Hepatocyte (in vitro differentiated cells): ENCODE measurements at regions not wholly inside any gene's neighbourhood (a gene's known extent, or its start where the extent isn't known, plus 50 kb on each side); places are given as distances from the start of the nearest gene placed in this dataset.

Experiments
- EZH2 ChIP-seq: fragments of 200-600 bp; sonication (generic); IDR thresholded peaks from 2 replicates; pipeline ENCODE4 v1.6.1; 2016; ENCODE audit warnings: antibody characterized with exemption, mild to moderate bottlenecking, borderline replicate concordance
- EZH2phosphoT487 ChIP-seq: fragments of 200-600 bp; sonication (generic); IDR thresholded peaks from one replicate; pipeline ENCODE4 v1.6.1; 2018; ENCODE audit warnings: antibody characterized with exemption, mild to moderate bottlenecking, low read depth, moderate library complexity; ENCODE audit not compliant: unreplicated experiment, severe bottlenecking
- TF ChIP-seq, protein P1 (sequence below): fragments of 200-600 bp; sonication (generic); IDR thresholded peaks from 2 replicates; pipeline ENCODE4 v1.5.1; 2016; ENCODE audit warnings: antibody characterized with exemption, mild to moderate bottlenecking; ENCODE audit not compliant: poor library complexity

- TF ChIP-seq, protein P1, sequence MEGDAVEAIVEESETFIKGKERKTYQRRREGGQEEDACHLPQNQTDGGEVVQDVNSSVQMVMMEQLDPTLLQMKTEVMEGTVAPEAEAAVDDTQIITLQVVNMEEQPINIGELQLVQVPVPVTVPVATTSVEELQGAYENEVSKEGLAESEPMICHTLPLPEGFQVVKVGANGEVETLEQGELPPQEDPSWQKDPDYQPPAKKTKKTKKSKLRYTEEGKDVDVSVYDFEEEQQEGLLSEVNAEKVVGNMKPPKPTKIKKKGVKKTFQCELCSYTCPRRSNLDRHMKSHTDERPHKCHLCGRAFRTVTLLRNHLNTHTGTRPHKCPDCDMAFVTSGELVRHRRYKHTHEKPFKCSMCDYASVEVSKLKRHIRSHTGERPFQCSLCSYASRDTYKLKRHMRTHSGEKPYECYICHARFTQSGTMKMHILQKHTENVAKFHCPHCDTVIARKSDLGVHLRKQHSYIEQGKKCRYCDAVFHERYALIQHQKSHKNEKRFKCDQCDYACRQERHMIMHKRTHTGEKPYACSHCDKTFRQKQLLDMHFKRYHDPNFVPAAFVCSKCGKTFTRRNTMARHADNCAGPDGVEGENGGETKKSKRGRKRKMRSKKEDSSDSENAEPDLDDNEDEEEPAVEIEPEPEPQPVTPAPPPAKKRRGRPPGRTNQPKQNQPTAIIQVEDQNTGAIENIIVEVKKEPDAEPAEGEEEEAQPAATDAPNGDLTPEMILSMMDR = no peak
- no peak for TF ChIP-seq EZH2phosphoT487
- no peak for TF ChIP-seq EZH2
These were observed 131.9 kb upstream of the USP9X start for GRCh38 chrX:40953369-40953768.
